NCI-H510A treated with DMSO at 0.1 percent for 48 hours (cell line): ENCODE measurements at regions not wholly inside any gene's neighbourhood (a gene's known extent, or its start where the extent isn't known, plus 50 kb on each side); places are given as distances from the start of the nearest gene placed in this dataset.

Experiments used
- DNase-seq: peaks from one replicate; lab custom pipeline; 2025; lab: John Stamatoyannopoulos, UW

DNA sequence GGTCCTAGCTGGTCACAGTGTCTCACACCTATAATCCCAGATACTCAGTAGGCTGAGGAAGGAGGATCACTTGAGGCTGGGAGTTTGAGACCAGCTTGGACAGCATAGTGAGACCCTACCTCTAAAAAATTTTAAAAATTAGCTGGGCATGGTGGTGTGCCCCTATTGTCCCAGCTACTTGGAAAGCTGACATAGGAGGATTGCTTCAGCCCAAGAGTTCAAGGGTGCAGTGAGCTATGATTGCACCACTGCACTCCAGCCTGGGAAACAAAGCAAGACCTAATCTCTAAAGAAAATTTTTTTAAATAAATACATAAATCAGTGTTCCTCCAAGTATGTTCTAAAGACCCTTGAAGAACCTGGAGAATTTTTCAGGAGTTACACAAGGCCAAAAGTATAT is 50.6 kb upstream of the GNAO1 start:
- no peak for DNase-seq

DNA sequence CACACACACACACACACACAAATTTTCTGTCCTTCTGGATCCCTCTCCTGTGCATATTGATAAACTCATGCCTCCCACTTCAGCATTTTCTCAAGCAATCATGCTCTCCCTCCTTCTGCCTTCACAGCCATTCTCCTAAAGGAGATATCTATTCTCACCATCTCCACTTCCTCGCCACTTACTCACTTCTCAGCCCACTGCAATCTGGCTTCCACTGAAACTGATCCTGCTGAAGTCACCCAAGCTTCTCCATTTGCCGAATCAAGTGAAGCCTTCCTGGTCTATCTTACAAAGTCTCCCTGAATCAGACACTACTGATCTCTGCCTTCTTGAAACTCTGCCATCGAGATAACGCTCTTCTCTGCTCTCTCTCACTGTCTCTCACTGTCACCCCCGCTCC is 54.0 kb upstream of the GNAO1 start:
- DNase-seq = no peak

DNA sequence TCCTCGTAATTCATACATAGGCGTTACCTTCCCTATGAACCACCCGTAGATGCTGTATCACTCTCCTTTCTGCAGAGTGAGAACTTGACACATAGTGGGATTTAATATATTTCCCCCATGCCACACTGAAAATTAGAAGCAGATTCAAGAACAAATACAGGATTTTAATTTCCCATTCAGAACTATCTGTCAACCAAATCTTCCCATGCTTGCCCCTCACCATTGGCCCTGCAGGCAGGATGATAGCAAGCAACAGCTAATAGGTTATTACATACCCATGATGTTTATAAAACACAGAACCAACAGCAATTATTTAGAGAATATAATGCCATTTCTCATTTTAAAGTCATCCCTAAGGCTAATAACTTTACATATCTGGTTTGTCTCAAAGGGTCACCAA is 55.0 kb upstream of the GNAO1 start:
- DNase-seq = no peak

DNA sequence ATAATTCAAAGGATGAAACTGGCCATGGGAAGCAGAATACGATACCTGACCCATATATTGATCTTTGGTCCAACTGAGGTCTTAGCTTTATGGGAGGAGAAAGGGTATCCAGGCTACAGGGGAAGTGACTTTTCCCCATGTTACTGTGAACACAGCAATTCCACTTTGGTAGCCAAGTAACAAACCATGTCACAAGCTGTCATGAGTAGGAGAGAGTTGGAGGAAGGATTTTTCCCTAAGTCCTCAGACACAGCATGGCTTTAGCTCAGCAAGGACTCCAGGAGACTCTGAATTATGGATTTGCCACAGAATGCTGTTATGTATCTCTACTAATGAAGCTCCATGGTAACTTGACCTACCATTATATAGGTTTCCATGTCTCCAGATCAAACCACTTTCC is 56.5 kb upstream of the GNAO1 start:
- DNase-seq = no peak

DNA sequence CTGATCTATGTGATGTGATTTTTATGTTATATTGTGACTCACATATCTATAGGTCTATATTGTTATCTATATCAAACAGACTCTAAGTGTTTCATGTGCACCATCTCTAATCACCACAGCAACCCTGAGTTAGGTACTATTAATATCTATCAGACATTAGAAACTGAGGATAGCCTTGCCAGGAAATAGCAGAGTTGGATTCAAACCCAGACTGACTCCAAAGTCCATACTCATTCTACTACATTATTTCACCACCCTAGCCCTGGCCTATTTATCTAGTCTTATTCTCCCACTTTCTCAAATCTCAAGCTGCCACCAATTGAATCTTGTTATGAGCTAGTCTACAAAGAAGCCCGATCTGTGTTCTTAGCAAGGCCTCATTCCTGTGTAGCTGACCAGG is 65.4 kb upstream of the GNAO1 start:
- no peak for DNase-seq

DNA sequence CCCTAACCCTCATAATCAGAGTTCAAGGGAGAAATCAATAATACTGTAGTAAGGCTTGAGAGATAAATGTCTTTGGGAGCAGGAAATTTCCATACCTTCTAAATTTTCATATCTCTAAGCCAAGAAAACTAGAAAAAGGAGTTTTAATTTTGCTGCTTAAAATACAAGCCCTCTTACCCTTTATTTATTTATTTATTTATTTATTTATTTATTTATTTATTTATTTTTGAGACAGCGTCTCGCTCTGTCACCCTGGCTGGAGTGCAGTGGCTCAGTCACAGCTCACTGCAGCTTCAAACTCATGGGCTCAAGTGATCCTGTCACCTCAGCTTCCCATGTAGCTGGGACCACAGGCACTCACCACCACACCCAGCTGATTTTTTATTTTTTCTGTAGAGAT is 69.0 kb upstream of the GNAO1 start:
- DNase-seq = no peak

DNA sequence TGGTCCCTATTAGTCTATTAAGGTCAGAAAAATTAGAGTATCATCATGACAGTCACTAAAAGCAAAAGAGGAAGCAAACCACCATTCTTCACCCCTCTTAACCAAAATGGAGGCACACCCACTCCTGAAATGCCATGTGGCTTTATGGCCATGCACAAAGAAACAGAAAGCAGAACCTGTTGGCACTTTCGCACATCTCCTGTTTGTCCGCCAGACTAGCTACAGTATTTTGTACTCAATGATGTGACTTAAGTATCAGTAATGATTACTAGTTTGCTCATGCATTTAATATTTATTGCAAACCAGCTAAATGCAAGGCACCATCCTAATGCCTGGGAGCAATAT is 70.2 kb upstream of the GNAO1 start:
- DNase-seq = no peak

DNA sequence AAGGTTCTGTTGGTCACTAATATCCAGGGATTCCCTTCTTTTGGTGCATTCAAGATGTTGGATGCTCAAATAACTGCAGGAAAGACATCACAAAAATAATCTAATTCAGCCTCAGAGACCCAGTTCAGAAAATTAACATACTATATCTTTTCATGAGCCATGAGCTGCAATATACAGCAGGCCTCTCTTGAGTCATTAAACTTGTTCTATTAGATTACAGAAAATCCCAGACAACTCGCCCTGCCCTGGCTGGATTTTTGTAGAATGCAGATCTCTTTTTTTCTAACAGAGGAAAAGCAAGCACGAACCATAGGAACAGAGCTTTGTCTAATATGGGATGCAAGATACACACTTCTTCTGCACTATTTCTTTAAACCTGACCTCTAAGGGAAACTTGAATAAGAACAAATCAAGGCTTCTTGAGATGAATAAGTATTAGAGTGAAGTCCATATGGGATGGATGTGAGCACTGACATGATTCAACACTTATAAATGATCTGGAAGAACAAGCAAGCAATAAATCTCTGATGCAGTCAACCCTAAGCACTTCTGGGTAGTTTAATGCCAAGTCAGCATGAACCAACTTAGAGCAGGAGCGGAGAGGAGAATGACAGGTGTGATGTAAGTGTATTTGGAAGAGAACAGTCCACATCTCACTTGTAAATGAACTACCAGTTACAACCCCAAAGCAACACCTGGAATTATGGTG is 70.7 kb upstream of the GNAO1 start:
- peak; percentile 54 for DNase-seq

DNA sequence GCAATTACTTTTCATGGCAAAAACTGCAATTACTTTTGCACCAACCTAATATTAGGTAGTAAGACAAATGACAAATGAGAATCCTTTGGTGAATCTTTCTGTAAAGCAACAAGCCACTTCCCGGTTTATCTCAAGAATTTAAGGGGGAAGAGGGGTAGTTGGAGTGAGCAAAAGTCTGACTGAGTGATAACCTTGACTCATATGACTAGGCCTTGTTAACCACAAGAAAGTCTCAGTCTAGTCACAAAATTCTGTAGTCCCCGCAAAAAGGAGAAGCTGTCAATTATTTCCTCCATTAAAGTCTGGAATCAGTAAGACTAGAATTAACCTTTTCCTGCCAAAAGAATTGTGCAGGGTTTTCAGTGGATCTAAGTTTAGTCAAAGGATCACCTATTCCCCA is 72.2 kb upstream of the GNAO1 start:
- no peak for DNase-seq

DNA sequence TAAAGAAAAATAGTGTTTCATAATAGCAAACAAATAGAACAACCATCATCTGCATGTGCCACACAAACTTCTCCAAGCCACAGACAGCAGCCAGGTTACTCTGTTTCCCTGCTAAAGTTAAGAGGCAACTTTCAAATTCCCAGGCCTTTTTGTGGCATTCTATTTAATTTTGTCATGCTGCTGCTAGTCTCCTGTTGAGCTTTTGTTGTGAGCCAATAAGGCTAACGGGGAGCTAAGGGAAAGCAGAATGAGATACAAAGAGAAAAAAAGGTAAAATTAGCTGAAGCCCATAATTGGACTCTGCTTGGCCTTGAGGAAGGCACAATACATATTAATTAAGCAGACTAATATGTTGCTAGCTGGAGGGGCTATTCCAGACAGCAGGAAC is 74.7 kb upstream of the GNAO1 start:
- DNase-seq = no peak

DNA sequence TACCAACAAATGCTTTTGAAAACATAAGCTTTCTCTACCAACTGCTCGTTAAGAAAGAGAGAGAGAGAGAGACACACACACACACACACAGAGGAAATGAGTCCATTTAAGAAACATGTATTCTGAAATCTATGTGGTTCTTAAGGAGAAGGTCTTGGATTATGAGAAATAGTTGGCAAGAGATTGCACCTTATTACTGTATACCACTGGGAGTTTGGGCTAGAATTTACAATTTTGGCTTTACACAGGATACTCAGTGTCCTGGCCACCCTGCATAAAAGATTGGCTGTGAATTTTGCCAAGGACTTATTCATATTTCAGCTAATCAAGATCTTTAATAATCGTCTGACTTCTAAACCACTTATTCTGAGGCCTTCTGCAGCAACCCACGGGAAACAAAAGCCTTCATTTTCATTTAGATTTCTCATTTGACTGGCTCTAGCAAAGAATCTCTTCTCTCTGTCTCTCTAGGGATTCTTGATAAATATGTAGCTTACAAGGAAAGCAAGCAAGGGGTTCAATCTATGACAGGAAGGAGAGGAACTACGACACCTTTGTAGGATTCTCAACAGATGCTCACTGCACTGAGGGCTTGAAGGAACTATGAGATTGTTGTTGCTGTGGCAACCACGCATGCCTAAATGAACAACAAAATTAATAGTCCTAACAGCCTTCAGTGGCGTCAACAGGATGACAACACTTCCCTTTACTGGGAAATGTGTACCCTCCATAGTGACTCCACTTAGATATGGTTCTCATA is 75.3 kb upstream of the GNAO1 start:
- no peak for DNase-seq

DNA sequence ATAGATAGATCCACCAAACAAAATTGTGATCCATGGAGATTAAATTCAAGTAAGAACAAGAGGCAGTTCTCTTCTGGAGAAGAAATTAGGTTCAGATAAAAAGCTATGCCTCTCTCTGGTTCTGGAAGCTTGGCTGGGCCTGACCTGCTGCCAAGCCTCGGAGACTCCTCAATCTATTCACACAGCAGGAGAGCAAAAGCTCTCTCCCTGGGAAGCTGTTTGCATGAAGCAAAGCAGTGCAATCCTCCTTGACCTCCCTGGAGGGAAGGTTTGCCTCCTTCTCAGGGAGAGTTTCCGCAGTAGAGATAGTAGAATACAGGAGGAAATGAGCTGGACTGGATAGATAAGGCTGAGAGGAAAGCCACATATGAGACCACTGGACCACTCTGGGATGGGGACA is 78.1 kb upstream of the GNAO1 start:
- no peak for DNase-seq

DNA sequence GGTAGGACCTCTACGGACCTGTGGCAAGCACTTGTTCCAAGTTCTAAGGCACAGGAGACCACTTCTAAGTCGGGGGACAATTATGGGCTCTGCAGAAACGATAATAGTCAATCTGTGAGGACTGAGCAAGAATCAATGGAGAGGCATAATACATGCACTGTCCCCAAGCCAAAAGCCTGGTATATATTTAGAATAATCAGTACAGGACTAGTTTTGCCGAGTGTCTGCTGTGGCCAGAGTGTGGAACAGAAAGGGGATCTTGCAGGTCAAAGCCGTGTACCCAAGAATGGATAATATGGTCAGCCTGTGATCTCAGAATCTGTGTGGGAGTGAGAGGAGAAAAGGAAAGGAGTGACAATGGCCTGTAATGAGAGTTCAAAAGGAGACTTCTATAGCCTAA is 80.2 kb upstream of the GNAO1 start:
- no peak for DNase-seq

DNA sequence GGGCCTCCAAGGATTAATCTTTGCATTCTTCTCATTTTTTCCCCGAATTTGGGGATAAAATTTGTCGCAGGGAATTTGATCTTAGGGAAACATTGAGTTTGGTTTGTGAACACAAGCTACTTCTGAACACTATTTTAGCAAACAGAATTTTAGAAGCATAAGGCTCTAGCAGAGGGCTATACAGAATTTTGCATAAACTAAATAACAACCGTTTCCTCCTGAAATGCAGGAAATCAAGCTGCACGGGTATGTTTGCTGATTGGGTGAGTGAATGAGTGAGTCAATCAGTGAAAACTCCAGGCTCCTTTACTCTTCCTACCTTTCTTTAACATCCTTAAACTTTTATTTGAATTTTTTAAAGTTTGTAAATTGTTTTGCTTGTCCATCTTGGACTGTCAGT is 81.3 kb upstream of the GNAO1 start:
- DNase-seq = no peak

DNA sequence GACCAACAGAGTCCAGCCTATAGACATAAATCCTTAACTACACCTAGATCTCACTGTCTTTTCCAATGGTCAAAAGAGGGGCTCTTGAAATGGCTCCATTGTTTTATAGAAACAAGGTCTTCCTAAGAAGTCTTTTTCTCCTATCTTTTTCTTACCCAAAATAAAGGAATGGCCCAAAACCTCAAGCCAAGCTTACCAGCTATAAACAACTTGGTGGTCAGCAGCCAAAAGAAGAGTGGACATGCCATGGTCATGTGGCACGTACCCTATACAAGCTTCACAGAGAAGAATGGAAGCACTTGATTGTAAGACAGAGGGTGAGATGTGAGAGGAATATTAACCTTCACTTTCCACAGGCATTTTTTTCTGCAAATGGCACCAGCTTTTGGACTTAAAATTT is 82.1 kb upstream of the GNAO1 start:
- DNase-seq = no peak

DNA sequence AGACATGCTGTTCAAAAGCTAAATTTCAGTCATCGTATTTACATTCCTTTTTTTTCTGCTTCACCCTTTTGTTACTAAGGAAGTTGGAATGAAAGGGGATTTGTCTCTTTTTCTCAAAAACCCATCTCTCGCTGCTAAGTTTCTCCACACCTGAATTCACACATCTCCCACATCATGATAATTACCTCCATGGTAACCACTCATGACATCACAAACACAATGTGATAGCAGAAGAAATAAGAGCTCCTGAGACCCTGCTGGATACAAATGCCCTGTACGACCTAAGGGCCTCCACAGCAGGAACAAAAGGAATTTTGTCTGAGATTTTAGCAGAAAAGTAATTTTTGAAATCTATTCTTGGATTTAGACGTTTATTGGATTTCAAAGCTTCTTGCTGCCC is 82.6 kb upstream of the GNAO1 start:
- no peak for DNase-seq

DNA sequence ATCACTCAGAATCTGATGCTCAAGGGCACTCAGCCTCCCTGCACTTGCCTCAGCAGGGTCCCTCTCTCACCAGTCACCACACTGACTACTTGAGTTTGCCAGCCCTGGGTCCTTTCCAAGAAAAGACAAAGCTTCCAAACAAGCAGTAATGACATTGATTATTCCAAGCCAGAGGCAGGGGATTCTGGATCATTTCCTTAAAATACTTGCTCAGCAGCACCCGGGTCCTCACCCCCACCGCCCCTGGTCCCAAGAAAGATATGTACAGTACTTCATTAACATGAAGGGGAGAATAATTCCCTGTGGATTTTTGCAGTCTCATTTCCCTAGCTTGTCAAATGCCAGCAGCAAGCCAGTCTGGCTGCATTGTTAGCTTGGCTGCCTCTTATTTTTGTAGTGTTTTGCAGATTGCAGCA is 83.2 kb upstream of the GNAO1 start:
- no peak for DNase-seq

DNA sequence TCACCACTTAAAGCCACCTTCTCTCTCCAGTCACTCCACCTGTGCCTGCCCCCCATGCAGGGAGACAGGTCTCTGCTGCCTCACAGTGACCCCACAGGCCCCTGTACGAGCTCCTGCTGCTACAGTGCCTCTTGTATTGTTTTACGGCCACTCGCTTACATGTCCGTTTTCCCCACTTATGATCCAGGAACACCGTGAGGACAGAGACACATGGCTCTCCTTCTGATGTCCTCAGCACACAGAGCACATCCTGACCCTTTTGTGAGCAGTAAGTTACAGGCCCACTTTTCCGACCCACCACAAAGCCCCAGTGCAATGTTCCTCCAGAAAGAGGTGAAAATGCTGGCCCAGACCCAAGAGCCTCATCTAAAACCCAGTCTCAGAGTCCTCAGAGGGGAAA is 84.8 kb upstream of the GNAO1 start:
- no peak for DNase-seq

DNA sequence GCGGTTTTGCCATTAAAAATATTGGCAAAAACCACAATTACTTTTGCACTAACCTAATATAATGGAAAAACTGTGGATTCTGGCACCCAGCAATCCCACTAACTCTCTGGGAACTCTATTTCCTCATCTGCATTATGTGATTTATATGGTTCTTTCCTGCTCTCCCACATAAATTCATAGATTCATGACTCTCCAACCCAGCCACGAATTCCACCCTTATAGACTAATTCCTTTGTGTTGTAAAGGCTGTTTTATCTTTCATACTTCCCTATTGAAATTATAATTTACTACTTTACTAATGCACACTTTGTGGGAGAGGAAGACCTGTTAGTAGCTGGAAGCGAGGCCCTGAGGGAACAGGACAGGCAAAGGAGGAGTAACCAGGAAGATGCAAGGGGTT is 88.4 kb upstream of the GNAO1 start:
- no peak for DNase-seq

DNA sequence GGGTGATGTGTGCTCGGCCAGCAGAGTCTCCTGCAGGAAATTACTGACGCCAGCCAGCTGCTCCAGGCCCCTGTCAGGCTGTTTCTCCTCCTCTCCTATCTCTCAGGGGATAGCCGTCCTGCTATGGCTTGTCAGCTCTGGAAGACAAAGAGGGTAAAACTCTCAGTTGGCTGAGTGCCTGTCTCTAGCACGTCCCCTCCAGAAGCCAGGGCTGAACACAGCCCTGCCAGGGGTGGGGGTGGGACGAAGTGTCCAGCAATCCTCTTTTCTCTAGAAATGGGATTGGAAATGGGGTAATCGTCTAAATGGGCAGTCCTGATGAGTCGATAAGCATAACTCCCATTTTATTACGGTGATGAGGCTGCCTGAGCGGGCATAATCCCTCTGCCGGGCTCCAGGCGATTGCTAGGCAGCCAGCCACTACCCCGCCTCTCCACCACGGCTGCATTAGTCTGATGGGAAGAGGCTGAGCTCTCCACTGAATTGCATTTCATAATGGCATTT is 89.1 kb upstream of the GNAO1 start:
- DNase-seq = peak; percentile 11

DNA sequence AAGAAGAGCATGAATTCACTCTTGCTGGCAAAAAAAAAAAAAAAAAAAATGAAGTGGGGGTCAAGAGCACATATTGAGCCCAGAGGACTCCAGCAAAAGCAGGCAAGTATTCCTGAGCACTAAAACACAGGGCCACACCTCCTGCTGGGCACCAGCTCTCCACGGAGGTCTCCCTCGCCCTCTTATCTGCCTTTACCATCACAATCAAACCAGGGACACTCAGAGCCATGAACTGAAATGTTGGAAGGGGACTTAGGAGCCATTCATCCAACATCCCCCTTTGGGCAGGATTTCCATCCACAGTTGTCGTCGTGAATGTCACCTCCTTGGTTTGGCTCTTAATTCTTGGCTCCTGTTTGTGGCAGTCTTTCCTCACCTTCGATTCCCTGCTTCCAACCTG is 89.8 kb upstream of the GNAO1 start:
- DNase-seq = no peak

DNA sequence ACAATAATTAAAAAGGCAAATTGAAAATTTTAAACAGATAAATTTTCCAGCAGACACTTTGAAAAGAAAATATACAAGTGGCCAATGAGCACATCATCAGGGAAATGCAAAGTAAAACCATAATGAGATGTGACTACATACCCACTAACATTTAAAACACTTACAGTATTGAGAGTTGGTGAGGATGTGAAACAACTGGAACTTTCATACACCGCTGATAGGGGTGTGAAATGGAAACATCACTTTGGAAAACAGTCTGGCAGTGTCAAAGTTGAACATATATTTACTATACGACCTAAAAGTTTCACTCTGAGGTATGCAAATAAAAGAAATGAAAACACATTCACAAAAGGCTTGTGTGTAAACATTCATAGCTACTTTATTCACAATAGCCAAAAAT is 94.0 kb upstream of the GNAO1 start:
- DNase-seq = no peak

DNA sequence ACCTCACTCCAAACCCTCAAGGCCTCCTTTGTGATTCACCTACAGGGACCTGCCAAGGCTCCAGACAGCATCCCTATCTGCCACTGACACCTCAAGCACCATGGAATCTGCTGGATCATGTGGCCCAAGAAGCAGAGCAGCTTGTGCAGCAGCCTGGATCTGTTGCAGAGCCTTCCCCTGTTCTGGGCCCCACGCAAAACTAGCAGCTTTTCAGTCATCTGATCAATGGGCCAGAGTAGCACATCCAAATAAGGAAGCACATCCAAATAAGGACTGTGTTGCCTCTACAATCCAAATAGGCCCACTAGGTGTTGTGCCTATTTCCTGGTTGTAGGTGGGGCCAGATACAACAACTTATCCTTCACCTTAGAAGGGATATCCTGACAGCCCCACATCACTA is 97.1 kb upstream of the GNAO1 start:
- no peak for DNase-seq

DNA sequence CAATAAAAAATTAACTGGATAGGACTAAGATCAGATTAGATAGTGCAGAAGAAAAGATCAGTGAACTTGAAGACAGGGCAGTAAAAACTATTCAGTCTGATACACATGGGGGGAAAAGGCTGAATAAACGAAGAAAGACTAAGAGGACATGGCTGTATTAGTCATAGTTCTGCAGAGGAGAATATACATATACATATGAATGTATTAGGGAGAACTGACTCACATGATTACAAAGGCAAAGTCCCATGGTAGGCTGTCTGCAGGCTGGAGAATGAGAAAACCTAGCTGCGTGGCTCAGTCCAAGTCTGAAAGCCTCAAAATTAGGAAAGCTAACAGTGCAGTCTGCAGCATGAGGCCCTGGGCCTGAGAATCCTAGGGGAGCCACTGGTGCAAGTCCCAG is 98.2 kb upstream of the GNAO1 start:
- DNase-seq = no peak
